H9 (cell line): ENCODE measurements at regions not wholly inside any gene's neighbourhood (a gene's known extent, or its start where the extent isn't known, plus 50 kb on each side); places are given as distances from the start of the nearest gene placed in this dataset.

ENCODE experiments used
- DNase-seq: peaks from one replicate; pipeline ENCODE4 v3.0.0-alpha.2; 2017
- H2AFZ ChIP-seq: one replicate; pipeline ENCODE4 v1.6.1; 2013; ENCODE audit warnings: mild to moderate bottlenecking, low read length, control low read depth, moderate library complexity
- H2AK5ac ChIP-seq: 2 replicates; pipeline ENCODE4 v1.6.1; 2013; ENCODE audit warnings: low read length, control low read depth, mixed read lengths; ENCODE audit not compliant: insufficient read length
- H2BK120ac ChIP-seq: one replicate; pipeline ENCODE4 v1.6.1; 2013; ENCODE audit warnings: low read depth, mild to moderate bottlenecking, low read length, control low read depth, inconsistent platforms; ENCODE audit not compliant: poor library complexity, severe bottlenecking
- H2BK12ac ChIP-seq: 2 replicates; pipeline ENCODE4 v1.6.1; 2013; ENCODE audit warnings: low read length, control low read depth, mixed read lengths, low read depth; ENCODE audit not compliant: insufficient read length
- H2BK15ac ChIP-seq: 2 replicates; pipeline ENCODE4 v1.6.1; 2013; ENCODE audit warnings: low read depth, low read length, control low read depth
- H2BK20ac ChIP-seq: one replicate; pipeline ENCODE4 v1.6.1; 2013; ENCODE audit warnings: low read depth, mild to moderate bottlenecking, low read length, control low read depth, inconsistent platforms; ENCODE audit not compliant: poor library complexity, severe bottlenecking
- H2BK5ac ChIP-seq: 2 replicates; pipeline ENCODE4 v1.6.1; 2013; ENCODE audit warnings: low read length, control low read depth, mixed read lengths; ENCODE audit not compliant: insufficient read length
- H3K14ac ChIP-seq: 2 replicates; pipeline ENCODE4 v1.6.1; 2013; ENCODE audit warnings: low read length, control low read depth; ENCODE audit not compliant: insufficient read depth
- H3K18ac ChIP-seq: 2 replicates; pipeline ENCODE4 v1.6.1; 2013; ENCODE audit warnings: low read depth, mild to moderate bottlenecking, mixed read lengths, low read length, control low read depth; ENCODE audit not compliant: insufficient read length
- H3K23ac ChIP-seq: 2 replicates; pipeline ENCODE4 v1.6.1; 2013; ENCODE audit warnings: low read length, control low read depth, mixed read lengths, low read depth; ENCODE audit not compliant: insufficient read length
- H3K23me2 ChIP-seq: 2 replicates; pipeline ENCODE4 v1.6.1; 2013; ENCODE audit warnings: low read depth, mild to moderate bottlenecking, mixed read lengths, low read length, control low read depth; ENCODE audit not compliant: insufficient read length, poor library complexity, severe bottlenecking
- H3K27ac ChIP-seq: 2 replicates; pipeline ENCODE4 v1.5.1; 2013; ENCODE audit warnings: low read length, control low read depth, mixed read lengths, low read depth; ENCODE audit not compliant: insufficient read length
- H3K27me3 ChIP-seq: 2 replicates; pipeline ENCODE4 v1.6.1; 2013; ENCODE audit warnings: low read length, control low read depth, inconsistent platforms; ENCODE audit not compliant: insufficient read depth
- H3K4ac ChIP-seq: 2 replicates; pipeline ENCODE4 v1.6.1; 2013; ENCODE audit warnings: low read depth, mild to moderate bottlenecking, control low read depth, inconsistent platforms, low read length, moderate library complexity
- H3K4me1 ChIP-seq: 2 replicates; pipeline ENCODE4 v1.6.1; 2013; ENCODE audit warnings: low read length, control low read depth, inconsistent platforms; ENCODE audit not compliant: insufficient read depth
- H3K4me2 ChIP-seq: 2 replicates; pipeline ENCODE4 v1.6.1; 2013; ENCODE audit warnings: low read length, control low read depth, mixed read lengths; ENCODE audit not compliant: insufficient read length, insufficient read depth
- H3K56ac ChIP-seq: 2 replicates; pipeline ENCODE4 v1.6.1; 2013; ENCODE audit warnings: low read depth, mild to moderate bottlenecking, mixed read lengths, low read length, control low read depth; ENCODE audit not compliant: insufficient read length
- H3K79me1 ChIP-seq: 2 replicates; pipeline ENCODE4 v1.6.1; 2013; ENCODE audit warnings: low read depth, mild to moderate bottlenecking, moderate library complexity, low read length, control low read depth, inconsistent platforms; ENCODE audit not compliant: insufficient read depth, poor library complexity, severe bottlenecking
- H3K79me2 ChIP-seq: 2 replicates; pipeline ENCODE4 v1.6.1; 2013; ENCODE audit warnings: low read length, control low read depth, inconsistent platforms; ENCODE audit not compliant: insufficient read depth
- H3K9ac ChIP-seq: 2 replicates; pipeline ENCODE4 v1.6.1; 2013; ENCODE audit warnings: low read length, control low read depth, mixed read lengths; ENCODE audit not compliant: insufficient read length; ENCODE audit errors: extremely low read depth
- H3K9me3 ChIP-seq: one replicate; pipeline ENCODE4 v1.6.1; 2013; ENCODE audit warnings: low read depth, low read length, inconsistent platforms; ENCODE audit not compliant: control insufficient read depth
- H3T11ph ChIP-seq: one replicate; pipeline ENCODE4 v1.6.1; 2013; ENCODE audit warnings: mild to moderate bottlenecking, low read length, control low read depth, inconsistent platforms
- H4K20me1 ChIP-seq: one replicate; pipeline ENCODE4 v1.6.1; 2013; ENCODE audit not compliant: control insufficient read depth, insufficient read length, insufficient read depth
- H4K5ac ChIP-seq: 2 replicates; pipeline ENCODE4 v1.6.1; 2013; ENCODE audit warnings: low read depth, mild to moderate bottlenecking, mixed read lengths, low read length, control low read depth; ENCODE audit not compliant: insufficient read length
- H4K8ac ChIP-seq: replicated peaks from 2 replicates; pipeline ENCODE4 v1.6.1; 2013; ENCODE audit warnings: low read length, control low read depth, mixed read lengths, low read depth; ENCODE audit not compliant: insufficient read length
- H4K91ac ChIP-seq: 2 replicates; pipeline ENCODE4 v1.6.1; 2013; ENCODE audit warnings: low read depth, mild to moderate bottlenecking, moderate library complexity, mixed read lengths, low read length, control low read depth; ENCODE audit not compliant: insufficient read length
- H3K27ac Mint-ChIP-seq, 3 experiments: 2 replicates in 2 of 3; 3 replicates in 1 of 3; pipeline ENCODE4 v1.8.0; 2020 to 2021; ENCODE audit warnings: mixed read lengths in 3 of 3, mild to moderate bottlenecking in 1 of 3, moderate library complexity in 1 of 3
- H3K27me3 Mint-ChIP-seq: 2 replicates; pipeline ENCODE4 v1.8.0; 2021; ENCODE audit warnings: low read depth, mild to moderate bottlenecking, moderate library complexity, mixed read lengths
- H3K36me3 Mint-ChIP-seq, 3 experiments: 2 replicates in 2 of 3; 3 replicates in 1 of 3; pipeline ENCODE4 v1.8.0; 2020 to 2021; ENCODE audit warnings: low read depth in 3 of 3, mixed read lengths in 3 of 3; ENCODE audit not compliant: insufficient read depth in 1 of 3
- H3K4me1 Mint-ChIP-seq, 2 experiments: 2 replicates each; pipeline ENCODE4 v1.8.0; 2020; ENCODE audit warnings: mixed read lengths in 2 of 2
- H3K4me3 Mint-ChIP-seq, 2 experiments: 2 replicates in 1 of 2; 3 replicates in 1 of 2; pipeline ENCODE4 v1.8.0; 2020 to 2021; ENCODE audit warnings: mild to moderate bottlenecking in 2 of 2, mixed read lengths in 2 of 2, moderate library complexity in 1 of 2
- H3K9me3 Mint-ChIP-seq, 2 experiments: 2 replicates in 1 of 2; 3 replicates in 1 of 2; pipeline ENCODE4 v1.8.0; 2020; ENCODE audit warnings: mild to moderate bottlenecking in 2 of 2, mixed read lengths in 2 of 2, moderate library complexity in 1 of 2
- WGBS: extraction: QIAGEN DNeasy Blood & Tissue Kit; methylation state at CpG from one replicate; pipeline ENCODE4 v1.1.7; 2013; ENCODE audit warnings: missing lambda C conversion rate, low lambda C conversion rate, mixed read lengths; ENCODE audit not compliant: insufficient read length; ENCODE audit errors: extremely low coverage; 5-methylcytosine and 5-hydroxymethylcytosine counted together
- TF ChIP-seq, protein P1 (sequence below): fragments of 200-600 bp; sonication (generic); conservative IDR thresholded peaks from 3 replicates; pipeline ENCODE4 v1.8.0; 2021; ENCODE audit warnings: antibody characterized with exemption, mild to moderate bottlenecking

DNA sequence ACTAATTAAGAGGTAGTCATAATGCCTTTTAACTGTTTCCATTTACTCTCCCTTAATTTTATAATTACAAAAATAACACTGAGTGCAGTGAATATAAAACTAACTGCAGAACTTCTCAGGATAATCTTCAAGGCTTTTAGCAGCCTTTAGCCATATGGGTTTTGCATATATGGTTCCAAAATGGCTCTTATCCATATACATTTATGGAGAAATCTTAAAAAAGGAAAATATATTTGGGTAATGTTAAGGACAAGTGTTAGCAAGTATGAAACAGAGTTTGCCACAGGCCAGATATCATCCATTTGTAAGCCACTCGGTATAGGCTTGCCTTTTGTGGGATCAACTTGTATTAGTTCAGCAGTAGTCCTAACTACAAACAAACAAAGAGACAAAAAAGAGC lies 423.4 kb downstream of the PDHA2 start:
- Histone ChIP-seq H2BK12ac (no peak overlapping the region), H2AFZ (no peak overlapping the region)
- TF ChIP-seq, protein P1, sequence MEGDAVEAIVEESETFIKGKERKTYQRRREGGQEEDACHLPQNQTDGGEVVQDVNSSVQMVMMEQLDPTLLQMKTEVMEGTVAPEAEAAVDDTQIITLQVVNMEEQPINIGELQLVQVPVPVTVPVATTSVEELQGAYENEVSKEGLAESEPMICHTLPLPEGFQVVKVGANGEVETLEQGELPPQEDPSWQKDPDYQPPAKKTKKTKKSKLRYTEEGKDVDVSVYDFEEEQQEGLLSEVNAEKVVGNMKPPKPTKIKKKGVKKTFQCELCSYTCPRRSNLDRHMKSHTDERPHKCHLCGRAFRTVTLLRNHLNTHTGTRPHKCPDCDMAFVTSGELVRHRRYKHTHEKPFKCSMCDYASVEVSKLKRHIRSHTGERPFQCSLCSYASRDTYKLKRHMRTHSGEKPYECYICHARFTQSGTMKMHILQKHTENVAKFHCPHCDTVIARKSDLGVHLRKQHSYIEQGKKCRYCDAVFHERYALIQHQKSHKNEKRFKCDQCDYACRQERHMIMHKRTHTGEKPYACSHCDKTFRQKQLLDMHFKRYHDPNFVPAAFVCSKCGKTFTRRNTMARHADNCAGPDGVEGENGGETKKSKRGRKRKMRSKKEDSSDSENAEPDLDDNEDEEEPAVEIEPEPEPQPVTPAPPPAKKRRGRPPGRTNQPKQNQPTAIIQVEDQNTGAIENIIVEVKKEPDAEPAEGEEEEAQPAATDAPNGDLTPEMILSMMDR: no peak

More for the DNA sequence above, 423.4 kb downstream of the PDHA2 start:
- H3K27me3 ChIP-seq: no peaks in the 10 kb centered on the region
- no peak overlapping the region for H3K9ac ChIP-seq
- no peak overlapping the region for H3K14ac ChIP-seq
- H2BK5ac ChIP-seq: no peak overlapping the region
- H2BK120ac ChIP-seq: no peak overlapping the region
- DNase-seq: no peak
- Mint-ChIP-seq H3K36me3 (peaks cover 0 to 6% (median 2%) of the 10 kb centered on the region in 3 experiments; a peak in 5 of 7 replicates), H3K4me3 (no peak overlapping the region), H3K27ac (no peak overlapping the region), H3K4me1 (peaks cover 15 to 16% of the 10 kb centered on the region in 2 experiments), H3K27me3 (no peaks in the 10 kb centered on the region), H3K9me3 (peaks cover 7 to 16% of the 10 kb centered on the region in 2 experiments; a peak in 4 of 5 replicates)
- no peak overlapping the region for H2BK20ac ChIP-seq
- no peaks in the 10 kb centered on the region for H4K20me1 ChIP-seq
- no peak overlapping the region for H2BK15ac ChIP-seq
- H3K9me3 ChIP-seq: no peaks in the 10 kb centered on the region
- H4K8ac ChIP-seq: no peak overlapping the region
- H3K27ac ChIP-seq: no peak overlapping the region
- no peaks in the 10 kb centered on the region for H3K79me1 ChIP-seq
- H3K56ac ChIP-seq: no peak overlapping the region
- H3K4me1 ChIP-seq: peaks cover 3% of the 10 kb centered on the region; the same call in 1 of the 2 replicates
- H2AK5ac ChIP-seq: no peak overlapping the region
- no peaks in the 10 kb centered on the region for H3K79me2 ChIP-seq
- no peak overlapping the region for H3K18ac ChIP-seq
- H4K5ac ChIP-seq: no peak overlapping the region
- H3K23ac ChIP-seq: no peak overlapping the region
- H3K23me2 ChIP-seq: no peaks in the 10 kb centered on the region
- no CpG with 5 or more reads among the region's 1 CpG for WGBS
- H3T11ph ChIP-seq: no peak overlapping the region
- no peak overlapping the region for H3K4me2 ChIP-seq
- H3K4ac ChIP-seq: no peak overlapping the region
- H4K91ac ChIP-seq: no peak overlapping the region
